ENCODE measurements at regions not wholly inside any gene's neighbourhood (a gene's known extent, or its start where the extent isn't known, plus 50 kb on each side); places are given as distances from the start of the nearest gene placed in this dataset.

DNA sequence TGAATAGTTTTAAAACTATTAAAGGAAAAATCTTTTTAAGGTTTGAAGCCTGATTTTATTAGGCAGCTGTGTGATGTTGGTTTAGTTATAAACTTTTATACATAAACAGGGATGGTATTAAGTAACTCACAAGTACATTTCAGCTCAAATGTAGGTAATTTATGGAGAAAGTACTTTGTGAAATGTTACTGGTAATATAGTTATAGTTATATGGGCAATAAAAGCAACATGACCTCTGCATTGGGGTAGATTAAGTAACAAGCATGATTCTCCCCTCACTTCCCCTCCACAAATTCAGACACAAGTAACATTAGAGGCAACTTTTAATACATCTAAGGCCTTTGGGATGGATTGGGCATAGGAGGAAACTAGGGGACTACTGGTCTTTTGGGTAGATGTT lies 154.3 kb upstream of the ID4 start:
- ATAC-seq (no peak), DNase-seq (no peak)
- Histone ChIP-seq H3K4me2 (ENCODE audit: low read length) (no peak overlapping the region), H3K4me3 (ENCODE audit: low read length) (no peak overlapping the region), H3F3A (ENCODE audit: low read length, unreplicated experiment) (no peaks in the 10 kb centered on the region), H3K9me2 (replicated peaks; ENCODE audit: low read length) (no peaks in the 10 kb centered on the region), H3K9me3 (ENCODE audit: low read length) (no peaks in the 10 kb centered on the region), H3K27ac (ENCODE audit: low read length) (no peak overlapping the region), H3K4me1 (ENCODE audit: insufficient read depth, low read length) (no peaks in the 10 kb centered on the region), H3K9ac (ENCODE audit: low read length) (no peak overlapping the region), H4K20me1 (ENCODE audit: low read length) (no peaks in the 10 kb centered on the region), H3K79me2 (ENCODE audit: low read length) (no peaks in the 10 kb centered on the region), H2AFZ (ENCODE audit: low read length) (no peak overlapping the region), H3K36me3 (ENCODE audit: low read depth, low read length) (no peaks in the 10 kb centered on the region), H3K27me3 (ENCODE audit: low read length) (no peaks in the 10 kb centered on the region)
- ChIA-PET CTCF (no interaction called here), POLR2A (ENCODE audit: unreplicated experiment) (no interaction called here)
- intact Hi-C loops (cut with micrococcal nuclease) = no loop called here
- BruUV-seq (replicated peaks) = no TSS peak
- TF ChIP-seq EZH2phosphoT487 (IDR thresholded peaks at IDR 0.05; ENCODE audit: borderline replicate concordance, low read length) (no peak), EZH2 (IDR thresholded peaks at IDR 0.05; ENCODE audit: low read length, unreplicated experiment) (no peak)
- TF ChIP-seq, protein P1, sequence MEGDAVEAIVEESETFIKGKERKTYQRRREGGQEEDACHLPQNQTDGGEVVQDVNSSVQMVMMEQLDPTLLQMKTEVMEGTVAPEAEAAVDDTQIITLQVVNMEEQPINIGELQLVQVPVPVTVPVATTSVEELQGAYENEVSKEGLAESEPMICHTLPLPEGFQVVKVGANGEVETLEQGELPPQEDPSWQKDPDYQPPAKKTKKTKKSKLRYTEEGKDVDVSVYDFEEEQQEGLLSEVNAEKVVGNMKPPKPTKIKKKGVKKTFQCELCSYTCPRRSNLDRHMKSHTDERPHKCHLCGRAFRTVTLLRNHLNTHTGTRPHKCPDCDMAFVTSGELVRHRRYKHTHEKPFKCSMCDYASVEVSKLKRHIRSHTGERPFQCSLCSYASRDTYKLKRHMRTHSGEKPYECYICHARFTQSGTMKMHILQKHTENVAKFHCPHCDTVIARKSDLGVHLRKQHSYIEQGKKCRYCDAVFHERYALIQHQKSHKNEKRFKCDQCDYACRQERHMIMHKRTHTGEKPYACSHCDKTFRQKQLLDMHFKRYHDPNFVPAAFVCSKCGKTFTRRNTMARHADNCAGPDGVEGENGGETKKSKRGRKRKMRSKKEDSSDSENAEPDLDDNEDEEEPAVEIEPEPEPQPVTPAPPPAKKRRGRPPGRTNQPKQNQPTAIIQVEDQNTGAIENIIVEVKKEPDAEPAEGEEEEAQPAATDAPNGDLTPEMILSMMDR (conservative IDR thresholded peaks at IDR 0.05; ENCODE audit: low read depth, low read length) = no peak

DNA sequence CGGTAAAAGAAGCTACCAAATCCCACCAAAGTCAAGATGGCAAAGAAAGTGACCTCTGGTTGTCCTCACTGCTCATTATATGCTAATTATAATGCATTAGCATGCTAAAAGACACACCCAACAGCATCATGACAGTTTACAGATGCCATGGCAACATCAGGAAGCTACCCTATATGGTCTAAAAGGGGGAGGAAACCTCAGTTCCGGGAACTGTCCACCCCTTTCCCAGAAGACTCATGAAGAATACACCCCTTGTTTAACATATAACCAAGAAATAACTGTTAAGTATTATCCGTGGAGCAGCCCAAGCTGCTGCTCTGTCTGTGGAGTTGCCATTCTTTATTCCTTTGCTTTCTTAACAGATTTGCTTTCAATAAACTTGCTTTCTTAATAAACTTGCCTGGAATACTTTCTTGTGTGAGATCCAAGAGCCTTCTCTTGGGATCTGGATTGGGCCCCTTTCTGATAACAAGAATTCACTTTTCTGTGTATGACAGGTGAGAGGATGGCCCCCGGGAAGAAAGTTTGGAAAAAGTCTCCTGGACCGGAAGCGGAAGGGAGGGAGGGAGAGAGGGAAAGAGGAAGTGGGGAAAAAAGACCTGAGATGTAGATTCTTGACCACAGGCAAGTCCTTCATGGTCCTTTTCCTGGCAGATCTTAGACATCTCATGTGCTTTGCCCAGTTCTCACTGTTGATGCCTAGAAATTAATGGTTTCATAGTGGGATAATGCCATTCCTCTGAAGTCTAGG lies 146.7 kb upstream of the ID4 start:
- H3K9ac ChIP-seq (ENCODE audit: low read length) = no peak overlapping the region
- POLR2A ChIA-PET (ENCODE audit: unreplicated experiment) = no interaction called here
- no peak for DNase-seq
- H2AFZ ChIP-seq (ENCODE audit: low read length) = no peak overlapping the region
- no peak overlapping the region for H3K4me2 ChIP-seq (ENCODE audit: low read length)
- H3F3A ChIP-seq (ENCODE audit: low read length, unreplicated experiment) = no peaks in the 10 kb centered on the region
- H3K4me1 ChIP-seq (ENCODE audit: insufficient read depth, low read length) = no peaks in the 10 kb centered on the region
- no peaks in the 10 kb centered on the region for H3K79me2 ChIP-seq (ENCODE audit: low read length)
- no peaks in the 10 kb centered on the region for H3K9me2 ChIP-seq (replicated peaks; ENCODE audit: low read length)
- no peak for ATAC-seq
- no TSS peak for BruUV-seq (replicated peaks)
- intact Hi-C loops (cut with micrococcal nuclease) = no loop called here
- TF ChIP-seq, protein P1 (conservative IDR thresholded peaks at IDR 0.05; ENCODE audit: low read depth, low read length) = no peak
- TF ChIP-seq EZH2 (IDR thresholded peaks at IDR 0.05; ENCODE audit: low read length, unreplicated experiment) (no peak), EZH2phosphoT487 (IDR thresholded peaks at IDR 0.05; ENCODE audit: borderline replicate concordance, low read length) (no peak)
- no peaks in the 10 kb centered on the region for H4K20me1 ChIP-seq (ENCODE audit: low read length)
- no peak overlapping the region for H3K4me3 ChIP-seq (ENCODE audit: low read length)
- CTCF ChIA-PET = interaction anchor here (0.6 kb wide), 1 partner anchor 51 kb away, joined by 3 read pairs; no protein-coding TSS in a partner anchor
- no peak overlapping the region for H3K27ac ChIP-seq (ENCODE audit: low read length)
- no peaks in the 10 kb centered on the region for H3K27me3 ChIP-seq (ENCODE audit: low read length)
- H3K36me3 ChIP-seq (ENCODE audit: low read depth, low read length) = no peaks in the 10 kb centered on the region
- no peaks in the 10 kb centered on the region for H3K9me3 ChIP-seq (ENCODE audit: low read length)

DNA sequence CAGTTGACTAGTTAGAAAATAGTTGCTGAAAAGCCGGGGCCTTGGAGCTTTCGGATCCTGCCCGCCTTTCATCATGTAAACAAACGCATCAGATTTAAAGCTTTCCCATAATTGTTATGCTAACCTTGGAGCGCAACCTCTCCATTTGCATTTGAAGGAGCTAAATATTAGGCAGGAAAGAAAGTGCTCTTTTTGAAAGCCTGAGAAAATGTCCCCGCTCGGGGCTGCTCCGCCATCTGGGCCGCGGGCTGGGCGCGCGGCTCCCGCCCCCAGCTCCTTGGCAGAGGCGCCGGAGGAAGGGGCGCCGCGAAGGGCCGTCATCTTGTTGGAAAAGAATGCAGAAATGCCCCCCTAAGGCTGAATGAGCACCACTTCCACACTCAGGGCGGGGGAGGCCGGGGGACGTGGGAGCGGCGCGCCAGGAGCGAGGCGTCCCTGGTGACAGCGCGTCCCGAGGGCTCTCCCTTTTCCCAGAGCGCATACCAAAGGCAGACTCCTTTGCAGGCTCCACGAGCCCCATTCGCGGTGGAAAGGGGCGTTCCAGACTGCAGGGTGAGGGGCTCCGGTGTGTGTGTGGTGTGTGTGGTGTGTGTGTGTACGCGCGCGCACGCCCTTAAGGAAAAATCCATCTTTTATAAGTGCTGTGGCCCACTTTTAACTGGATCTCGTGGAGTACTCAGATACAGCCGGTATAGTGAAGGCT lies 145.6 kb upstream of the ID4 start:
- POLR2A ChIA-PET (ENCODE audit: unreplicated experiment) = no interaction called here
- Histone ChIP-seq H2AFZ (ENCODE audit: low read length) (no peak overlapping the region), H3K27me3 (ENCODE audit: low read length) (no peaks in the 10 kb centered on the region), H3K4me1 (ENCODE audit: insufficient read depth, low read length) (no peaks in the 10 kb centered on the region), H4K20me1 (ENCODE audit: low read length) (no peaks in the 10 kb centered on the region), H3F3A (ENCODE audit: low read length, unreplicated experiment) (no peaks in the 10 kb centered on the region), H3K4me3 (ENCODE audit: low read length) (no peak overlapping the region), H3K4me2 (ENCODE audit: low read length) (no peak overlapping the region), H3K9ac (ENCODE audit: low read length) (no peak overlapping the region), H3K36me3 (ENCODE audit: low read depth, low read length) (no peaks in the 10 kb centered on the region), H3K9me3 (ENCODE audit: low read length) (no peaks in the 10 kb centered on the region), H3K27ac (ENCODE audit: low read length) (no peak overlapping the region), H3K79me2 (ENCODE audit: low read length) (no peaks in the 10 kb centered on the region), H3K9me2 (replicated peaks; ENCODE audit: low read length) (no peaks in the 10 kb centered on the region)
- intact Hi-C loops (cut with micrococcal nuclease) = no loop called here
- BruUV-seq (replicated peaks) = no TSS peak
- ATAC-seq (no peak), DNase-seq (no peak)
- CTCF ChIA-PET = no interaction called here
- TF ChIP-seq EZH2 (IDR thresholded peaks at IDR 0.05; ENCODE audit: low read length, unreplicated experiment) = no peak
- no peak for TF ChIP-seq EZH2phosphoT487 (IDR thresholded peaks at IDR 0.05; ENCODE audit: borderline replicate concordance, low read length)
- TF ChIP-seq, protein P1 (conservative IDR thresholded peaks at IDR 0.05; ENCODE audit: low read depth, low read length) = no peak

Measured in PC-3 (cell line).